CD4-positive, alpha-beta T cell treated with Interleukin-4 for 1 hour (primary cell): ENCODE measurements at regions not wholly inside any gene's neighbourhood (a gene's known extent, or its start where the extent isn't known, plus 50 kb on each side); places are given as distances from the start of the nearest gene placed in this dataset.
"Not testable (repeated sequence)": the region's sequence is repeated elsewhere in the genome, so short reads cannot be mapped to it uniquely, and the experiment has no call there.

Source experiments
- DNase-seq, 2 donors: peaks; one replicate each; pipeline ENCODE4 v3.0.0-alpha.2; 2020 to 2022

DNA sequence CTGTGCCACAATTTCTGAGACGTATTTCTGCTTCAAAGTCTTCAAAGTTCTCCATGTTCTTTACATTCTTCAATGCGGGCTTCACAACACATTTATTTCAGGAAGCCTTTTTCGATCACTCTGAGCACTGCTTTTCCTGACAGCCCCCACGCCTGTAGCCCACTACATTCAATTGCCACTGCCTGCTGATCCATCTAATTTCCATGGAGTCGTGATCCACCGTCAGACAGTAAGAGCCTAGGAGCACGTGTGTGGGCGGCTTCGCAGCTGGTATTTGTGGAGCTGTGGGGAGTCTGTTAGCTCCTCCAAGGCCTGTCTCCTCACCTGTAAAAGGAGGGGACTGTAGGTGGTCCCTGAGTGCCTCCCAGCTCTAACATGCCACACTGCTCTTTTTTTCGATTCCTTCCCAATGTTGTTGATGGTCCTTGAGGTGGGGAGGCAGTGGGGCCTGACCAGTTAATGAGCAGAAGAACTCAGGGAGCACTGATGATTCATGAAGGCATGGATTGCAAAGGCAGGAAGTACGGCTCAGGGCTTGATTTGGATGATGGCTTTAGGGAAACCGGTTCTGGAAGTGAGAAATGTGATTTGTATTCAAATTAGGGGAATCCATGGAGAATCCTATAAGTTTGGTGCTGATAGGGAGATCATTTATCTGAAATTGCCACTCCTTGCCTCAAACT is 401.1 kb upstream of the PODXL start:
- DNase-seq = no peak

DNA sequence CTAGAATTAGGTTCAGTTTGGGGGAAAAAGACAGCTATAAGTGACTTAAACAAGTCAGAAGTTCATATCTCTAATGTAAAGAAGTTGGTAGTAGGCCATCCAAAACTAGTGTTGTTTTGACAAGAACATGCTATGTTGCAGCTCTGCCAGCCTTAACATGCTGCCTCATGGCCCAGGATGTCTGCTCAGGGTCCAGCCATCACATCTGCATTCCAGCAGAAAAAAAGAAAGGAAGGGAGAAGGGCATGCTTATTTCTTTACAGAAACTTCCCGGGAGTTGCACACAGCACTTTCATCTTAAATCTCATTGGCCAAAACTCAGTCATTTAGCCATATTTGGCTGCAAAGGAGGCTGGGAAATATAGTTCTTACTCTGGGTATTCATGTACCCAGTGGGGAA is 400.4 kb upstream of the PODXL start:
- DNase-seq = no peak

DNA sequence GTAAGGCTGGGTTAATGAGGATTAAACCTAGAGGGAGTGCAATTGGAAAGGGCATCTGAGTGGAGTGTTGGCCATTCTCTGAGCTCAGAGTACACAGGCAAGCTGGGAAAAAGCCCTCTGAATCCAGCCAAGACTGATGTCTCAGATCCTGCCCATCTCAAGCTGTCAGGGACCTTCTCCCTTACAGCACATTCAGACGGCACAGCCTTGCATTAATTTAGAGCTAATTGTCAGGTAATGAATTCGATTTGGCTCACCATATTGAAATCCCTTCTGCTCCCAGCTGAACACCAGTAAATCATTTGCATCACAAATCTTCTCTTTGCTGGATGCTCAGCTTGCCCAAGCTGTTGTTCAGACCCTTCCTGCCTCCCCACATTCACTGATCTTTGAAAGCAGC is 399.3 kb upstream of the PODXL start:
- no peak for DNase-seq

DNA sequence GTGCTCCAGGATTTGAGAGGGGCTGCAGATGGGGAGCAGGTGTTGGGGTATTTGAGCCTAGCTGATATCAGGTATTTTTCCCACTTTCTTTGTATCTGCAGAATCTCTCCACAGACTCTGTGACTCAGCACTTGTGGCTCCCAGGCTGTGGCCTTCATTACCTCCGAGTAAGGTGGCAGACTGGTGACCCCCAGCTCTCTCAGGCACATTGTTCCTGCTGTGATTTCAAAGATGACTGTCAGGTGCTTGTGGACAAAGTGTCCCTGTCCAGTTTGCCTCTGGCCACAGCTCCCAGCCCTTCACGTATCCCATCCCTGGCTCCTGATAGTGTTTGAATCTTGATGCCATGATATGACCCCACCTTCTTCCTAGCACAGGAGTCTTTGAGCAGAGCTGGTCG is 396.8 kb upstream of the PODXL start:
- DNase-seq = no peak

DNA sequence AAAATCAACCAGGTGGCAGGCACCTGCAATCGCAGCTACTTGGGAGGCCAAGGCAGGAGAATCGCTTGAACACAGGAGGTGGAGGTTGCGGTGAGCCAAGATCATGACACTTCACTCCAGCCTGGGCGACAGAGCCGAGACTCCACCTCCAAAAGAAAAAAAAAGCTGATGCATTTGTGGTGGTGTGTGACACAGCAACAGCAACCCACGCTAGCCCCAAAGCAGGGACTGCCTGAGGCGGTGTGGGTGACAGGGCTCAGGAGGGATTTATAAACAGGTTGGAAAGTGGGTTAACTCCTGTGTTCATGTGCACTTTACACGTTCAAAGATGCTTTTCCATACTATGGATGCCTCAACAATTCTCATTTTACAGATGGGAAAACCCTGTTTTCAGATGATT is 395.9 kb upstream of the PODXL start:
- DNase-seq = no peak

DNA sequence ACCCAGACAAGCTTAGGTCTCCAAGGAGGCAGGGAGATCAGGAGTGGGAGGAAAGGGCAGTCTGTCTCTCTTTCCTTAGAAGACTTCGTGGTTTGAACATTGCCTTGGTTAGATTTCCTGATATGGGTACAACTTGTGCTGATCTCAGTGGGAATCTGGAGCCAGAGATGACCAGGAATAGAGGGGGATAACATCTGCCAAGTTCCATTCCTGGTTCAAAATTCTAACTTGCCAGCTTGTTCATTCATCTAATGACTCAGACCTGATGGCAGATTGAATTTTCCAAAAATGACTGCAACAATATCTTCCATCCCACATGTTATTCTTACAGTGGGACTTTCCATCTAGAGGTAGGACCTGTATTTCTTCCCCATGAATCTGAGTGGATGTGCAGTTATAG is 394.3 kb upstream of the PODXL start:
- no peak for DNase-seq

DNA sequence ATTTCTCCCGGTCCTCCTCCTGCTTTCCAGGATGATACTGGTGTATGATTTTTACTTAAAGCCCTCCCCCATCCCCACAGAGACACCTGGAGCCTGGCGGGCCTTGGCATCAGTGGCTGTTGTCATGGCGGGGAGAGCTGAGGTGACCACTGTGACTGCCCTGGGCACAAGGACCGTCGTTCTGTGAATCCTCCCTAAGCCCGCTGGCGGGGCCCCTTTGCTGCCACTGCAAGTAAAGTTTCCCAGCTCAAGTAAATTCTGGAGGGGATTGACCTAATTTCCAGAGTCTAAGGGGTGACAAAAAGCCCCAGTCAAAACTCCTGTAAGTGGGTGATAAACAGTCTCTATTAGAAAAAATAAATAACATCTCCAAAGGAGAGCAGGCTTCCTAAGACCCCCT is 393.2 kb upstream of the PODXL start:
- no peak for DNase-seq

DNA sequence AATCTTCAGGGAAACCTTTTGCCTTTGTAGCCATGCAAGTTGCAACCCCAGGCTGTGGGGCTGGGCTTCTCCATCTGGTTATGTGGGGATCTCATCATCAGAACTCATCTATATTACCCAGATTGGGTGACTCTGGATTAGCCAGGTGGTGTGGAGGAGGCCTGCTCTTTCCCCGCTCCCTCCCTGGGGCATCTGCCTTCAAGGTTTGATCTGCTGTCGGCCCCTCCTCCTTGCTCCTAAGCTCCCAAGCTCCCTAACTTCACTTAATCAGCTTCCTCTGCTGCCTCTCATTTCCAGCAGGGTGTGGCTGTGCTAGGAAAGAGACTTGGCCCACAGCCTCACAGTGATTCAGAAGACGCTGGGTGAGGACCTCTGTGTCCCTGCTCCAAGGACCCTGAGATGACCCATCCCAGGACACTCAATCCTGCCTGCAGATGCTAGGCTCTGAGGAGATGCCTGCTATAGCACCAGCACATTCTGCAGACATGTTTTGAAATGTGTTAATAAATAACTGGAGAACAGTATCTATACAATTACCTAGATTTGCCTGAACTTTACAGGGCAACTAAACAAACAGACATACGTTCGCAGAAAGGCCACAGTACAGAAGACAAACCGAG is 392.1 kb upstream of the PODXL start:
- DNase-seq = no peak

DNA sequence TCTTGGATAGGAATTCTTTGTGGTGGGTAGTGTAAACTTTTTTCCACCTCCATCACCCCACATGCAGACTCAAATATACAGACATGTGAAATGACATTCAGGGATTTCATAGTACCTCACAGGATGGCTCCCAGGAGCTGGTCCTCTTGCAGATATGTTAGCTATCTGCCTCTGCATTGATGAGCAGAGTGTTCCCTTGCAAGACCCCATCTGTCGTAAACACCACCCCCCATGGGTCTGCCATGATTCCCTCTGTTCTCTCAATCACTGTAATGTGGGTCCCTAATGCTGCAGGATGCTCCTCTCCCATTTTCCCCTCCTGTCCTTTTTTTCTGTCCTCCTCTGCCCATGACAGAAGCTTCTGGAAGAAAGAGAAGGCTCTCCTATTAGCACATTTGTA is 391.2 kb upstream of the PODXL start:
- DNase-seq = no peak

DNA sequence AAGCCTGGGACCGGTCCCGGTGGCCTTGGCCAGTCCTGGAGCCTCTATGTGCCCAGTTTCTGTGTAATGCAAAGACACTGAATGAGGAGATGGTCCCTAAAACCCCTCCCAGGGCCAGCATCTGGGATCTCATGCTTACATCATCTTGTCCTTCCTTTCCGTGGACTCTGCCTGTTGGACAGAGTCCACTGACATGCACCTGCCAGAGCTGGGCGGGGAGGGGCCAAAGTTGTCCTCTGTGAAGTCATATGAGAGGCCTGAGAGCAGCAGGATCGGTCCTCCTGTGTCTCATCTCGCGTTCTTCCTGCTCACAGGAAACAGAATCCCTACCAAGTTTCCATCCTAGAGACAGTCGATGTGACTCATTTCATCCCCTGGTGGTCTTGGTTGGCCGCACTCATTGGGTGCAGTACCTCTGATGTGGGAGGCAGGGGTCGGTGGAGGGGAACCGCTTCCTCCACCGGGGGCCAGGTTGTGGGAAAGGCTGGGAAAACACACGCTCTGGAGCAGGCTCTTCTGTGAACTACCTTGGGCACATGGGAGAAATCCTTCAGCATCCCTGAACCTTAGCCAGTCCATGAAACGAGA is 389.6 kb upstream of the PODXL start:
- DNase-seq = no peak

DNA sequence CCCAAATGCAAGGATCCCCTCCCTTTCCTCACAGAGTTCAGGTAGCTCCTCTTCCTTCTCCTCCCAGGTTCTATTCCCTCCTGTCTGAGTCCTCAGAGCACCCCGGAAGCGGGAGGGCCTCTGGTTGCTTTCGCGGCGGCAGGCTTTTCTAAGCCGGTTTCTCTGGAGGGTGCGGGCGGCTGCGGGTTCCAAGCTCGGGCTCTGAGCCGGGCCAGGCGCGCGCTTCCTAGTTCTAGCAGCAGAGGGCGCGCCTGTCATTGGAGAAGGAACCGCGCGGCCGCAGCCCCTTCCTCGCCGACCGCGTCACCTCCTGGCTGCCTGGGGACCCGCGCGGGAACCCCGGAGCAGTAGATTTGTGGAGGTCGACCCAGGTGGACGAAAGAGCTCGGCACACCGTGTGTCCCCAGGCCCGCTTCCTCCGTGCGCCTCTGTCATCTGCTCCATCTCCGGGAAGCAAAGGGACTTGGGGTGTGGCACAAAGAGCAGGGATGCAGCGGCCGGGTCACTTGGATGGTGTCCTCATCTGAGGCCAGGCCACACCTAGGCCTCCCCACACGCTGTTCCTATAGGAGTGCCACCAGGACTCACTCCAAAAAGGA is 389.0 kb upstream of the PODXL start:
- no peak for DNase-seq

DNA sequence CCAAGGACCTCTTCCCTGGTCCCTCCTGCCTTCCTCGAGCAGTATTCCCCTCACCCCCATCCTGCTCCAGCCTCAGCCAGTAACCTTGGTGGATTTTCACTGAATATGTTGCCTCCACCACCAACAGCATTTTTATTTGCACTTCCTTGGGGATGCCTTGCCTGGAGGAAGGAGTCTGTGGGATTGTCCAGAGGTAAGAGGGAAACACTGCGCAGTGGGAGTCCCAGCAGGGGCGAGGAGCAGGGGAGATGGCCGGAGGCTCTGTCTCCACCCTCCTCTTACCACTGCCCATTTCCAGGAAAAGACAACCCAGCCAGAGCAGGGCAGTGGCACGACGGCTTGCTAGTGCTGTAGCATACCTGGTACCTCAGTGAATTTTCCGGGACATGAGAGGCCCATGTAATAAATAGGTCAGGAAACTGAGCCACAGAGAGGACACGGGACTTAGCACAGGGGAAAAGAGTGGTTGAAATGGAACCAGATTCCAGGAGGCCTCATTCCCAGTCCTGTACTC is 388.2 kb upstream of the PODXL start:
- DNase-seq = no peak

DNA sequence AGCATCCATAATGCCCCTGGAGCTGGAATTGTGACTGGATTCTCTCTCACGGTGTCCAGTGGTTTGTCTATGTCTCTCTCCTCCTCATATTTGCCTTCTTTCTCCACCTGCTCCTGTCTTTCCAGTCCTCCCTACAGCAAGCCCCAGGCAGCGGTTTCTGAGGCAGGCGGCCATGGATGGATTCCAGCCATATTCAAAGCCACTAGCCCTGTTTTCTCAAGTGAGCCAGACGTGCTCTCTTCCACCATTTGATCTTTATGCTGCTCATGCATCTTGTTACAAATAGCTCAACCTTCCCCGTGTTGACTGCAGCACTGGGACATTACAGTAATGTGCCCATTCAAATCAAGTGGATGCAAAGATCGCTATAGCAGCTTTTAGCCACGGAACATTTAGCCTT is 387.2 kb upstream of the PODXL start:
- DNase-seq = no peak

DNA sequence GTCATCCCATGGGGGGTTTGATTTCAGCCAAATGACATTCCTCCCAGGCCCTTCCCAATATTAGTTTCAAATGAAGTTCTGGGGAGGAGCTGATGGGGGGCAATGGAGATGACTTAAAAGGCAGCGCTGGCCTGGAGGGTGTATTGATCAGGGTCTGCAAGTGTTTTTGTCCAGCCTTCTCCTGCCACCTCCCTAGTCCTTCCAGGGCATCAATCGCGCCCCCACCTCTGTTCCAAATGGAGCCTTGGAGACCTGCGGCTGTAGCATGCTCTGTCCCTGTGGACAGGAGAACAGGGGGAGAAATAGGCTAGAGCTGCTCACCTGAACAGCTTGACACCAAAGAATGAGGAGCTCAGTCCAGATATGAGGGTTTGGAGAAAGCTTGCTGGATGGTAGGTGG is 386.8 kb upstream of the PODXL start:
- DNase-seq = no peak

DNA sequence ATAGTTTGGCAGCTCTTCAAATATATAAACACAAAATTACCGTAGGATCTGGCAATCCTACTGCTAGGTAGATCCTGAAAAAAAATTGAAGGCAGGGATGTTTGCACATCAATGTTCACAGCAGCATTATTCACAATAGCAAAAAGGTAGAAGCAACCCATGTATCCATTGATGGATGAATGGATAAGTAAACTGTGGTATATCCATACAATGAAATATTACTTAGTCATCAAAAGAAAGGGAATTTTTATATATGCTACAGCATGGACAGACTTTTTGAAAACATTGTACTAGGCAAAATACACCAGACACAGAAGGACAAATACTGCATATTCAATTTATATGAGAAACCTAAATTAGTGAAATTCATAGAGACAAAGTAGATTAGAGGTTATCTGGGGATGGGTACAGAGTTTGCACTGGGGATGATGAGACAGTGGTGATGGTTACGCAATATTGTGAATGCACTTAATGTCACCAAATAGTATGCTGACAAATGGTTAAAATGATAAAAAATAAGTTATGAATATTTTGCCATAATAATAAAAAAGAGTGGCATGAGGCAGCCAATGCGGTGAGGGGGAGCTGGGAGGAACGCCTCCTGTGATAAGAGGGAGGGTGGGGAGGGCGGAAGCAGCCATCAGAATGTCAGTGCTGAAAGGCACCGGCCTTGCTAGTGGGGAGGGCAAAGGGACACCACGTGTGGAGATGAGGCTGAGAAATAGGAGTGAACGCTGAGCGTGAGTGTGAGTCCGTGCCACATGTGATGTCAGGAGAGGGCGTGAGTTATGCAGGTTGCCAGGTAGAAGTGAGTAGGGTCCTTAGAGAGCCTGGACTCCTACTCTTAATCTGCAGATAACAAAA is 386.1 kb upstream of the PODXL start:
- no peak for DNase-seq

DNA sequence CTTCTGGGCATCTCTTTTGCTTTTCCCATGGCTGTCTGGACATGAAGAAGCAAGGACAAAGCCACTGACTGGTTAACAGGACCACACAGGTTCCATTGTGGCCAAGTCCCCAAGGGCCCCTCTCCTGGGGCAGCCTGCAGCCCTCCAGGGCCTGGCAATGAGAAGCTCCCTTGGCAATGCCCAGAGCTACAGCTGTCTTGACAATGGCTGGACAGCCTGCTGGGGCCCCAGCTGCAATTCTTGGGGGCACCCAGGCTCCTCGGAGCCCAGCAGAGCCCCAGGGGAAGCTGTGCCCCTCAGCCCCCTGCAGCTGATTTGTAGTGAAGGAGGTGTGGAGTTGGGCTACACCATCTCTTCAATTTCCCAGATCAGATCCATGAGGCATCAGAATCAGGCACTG is 384.9 kb upstream of the PODXL start:
- DNase-seq = no peak

DNA sequence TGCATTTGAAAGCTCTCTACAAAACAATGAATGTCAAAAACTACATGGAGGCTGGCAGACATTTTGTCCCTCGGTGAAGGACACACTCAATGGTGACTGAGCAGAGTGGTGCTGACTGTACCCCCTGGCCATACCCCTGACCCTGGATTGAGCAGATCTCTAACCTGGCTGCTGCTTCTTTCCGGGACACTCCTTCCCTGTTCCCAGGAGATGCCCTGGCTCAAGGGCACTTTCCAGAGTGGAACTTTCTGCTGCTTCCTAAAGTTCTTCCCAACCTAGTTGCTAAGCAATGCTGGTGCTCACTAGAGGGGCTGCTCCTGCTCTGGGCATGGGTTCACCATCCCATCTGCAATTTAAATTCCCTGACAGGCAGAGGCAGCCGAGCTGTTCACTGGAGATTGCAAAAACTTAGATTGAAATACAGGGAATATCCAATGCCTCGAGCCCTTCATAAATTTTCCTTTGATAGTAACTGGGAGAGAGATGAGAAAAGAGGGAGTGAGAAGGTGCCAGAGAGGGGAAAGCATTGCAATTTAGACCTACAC is 384.3 kb upstream of the PODXL start:
- no peak for DNase-seq

DNA sequence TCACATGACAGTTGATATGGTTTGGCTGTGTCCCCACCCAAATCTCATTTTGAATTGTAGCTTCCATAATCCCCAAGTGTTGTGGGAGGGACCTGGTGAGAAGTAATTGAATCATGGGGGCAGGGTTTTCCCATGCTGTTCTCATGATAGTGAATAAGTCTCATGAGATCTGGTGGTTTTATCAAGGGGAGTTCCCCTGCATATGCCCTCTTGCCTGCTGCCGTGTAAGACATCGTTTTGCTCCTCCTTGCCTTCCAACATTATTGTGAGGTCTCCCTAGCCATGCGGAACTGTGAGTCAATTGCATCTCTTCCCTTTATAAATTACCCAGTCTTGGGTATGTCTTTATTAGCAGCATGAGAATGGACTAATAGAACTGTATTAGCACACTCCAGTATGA is 382.4 kb upstream of the PODXL start:
- DNase-seq = not testable (repeated sequence)

DNA sequence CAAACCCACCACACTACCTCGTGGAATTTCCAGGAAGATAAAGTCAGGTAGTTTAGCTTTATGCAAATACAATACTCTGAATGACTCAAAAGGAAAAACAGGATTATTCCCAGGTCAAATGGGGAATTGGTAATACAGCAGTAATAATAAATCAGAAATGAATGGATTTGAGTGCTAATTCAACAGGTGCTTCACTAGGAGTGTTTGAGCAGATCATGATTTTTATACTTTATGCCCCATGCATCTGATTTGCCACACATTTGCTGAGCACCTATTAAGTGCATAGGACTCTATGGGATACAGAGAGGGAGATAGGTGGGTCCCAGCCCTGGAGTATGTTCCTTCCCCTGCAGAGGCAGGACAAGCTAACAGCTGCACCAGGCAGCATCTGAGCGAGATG is 381.4 kb upstream of the PODXL start:
- no peak for DNase-seq

DNA sequence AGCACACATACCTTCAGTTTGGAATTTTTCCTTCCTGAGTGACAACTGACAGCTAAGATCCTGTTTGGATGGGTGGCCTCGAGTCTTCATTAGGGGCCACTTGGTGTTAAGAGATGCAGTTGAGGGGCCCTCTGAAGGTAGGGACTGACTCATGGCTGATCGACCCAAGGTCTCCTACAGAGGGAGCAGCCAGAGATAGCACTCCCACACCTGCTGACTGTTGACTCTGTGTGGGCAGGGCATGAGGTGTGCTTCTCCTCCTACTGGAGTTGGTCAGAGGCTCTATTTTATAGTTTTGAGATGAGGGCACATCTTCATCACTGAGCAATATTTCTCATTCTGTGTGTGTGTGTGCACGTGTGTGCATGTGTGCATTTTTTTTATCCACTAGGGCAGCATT is 378.8 kb upstream of the PODXL start:
- no peak for DNase-seq

DNA sequence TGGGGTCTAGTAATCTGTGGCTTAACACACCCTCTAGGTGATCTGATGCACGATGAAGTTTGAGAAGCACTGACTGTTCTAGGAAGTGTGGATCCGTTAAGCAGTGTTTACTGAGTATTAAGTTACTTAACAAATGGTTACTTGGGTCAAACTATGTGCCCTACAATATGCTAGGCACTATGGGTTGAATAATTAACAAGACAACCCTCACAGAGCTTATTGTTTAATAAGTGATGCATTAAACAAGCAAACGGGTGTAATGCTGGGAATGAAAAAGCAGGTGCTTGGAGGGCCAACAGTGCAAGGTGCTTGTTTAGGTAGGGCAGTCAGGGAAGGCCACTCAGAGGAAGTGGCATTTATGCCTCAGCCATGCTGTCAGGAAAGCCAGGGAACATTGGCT is 378.0 kb upstream of the PODXL start:
- DNase-seq = no peak

DNA sequence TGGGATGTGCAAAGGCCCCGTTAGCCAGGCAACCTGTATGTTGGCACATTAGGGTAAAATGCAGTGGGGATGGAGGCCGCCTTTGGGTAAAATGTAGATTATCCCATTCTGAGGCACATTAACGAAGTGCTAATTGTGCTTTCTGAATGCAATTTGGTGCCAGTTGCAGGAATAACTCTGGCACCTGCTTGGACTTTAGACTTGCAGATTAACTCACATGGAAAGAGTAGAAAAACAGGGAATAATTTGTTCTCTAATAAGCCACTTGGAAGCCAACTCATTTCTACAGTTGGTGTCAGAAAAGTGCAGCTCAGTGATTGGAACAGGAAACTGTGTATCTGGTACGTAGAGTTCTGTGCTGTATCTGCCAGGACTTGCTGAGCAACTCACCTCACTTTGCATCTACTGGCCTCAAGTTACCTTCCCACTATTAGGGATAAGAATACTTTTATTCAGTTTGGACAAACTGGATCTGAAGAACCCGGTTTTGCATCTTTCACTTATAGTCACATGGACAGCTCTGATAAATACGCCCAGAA is 377.4 kb upstream of the PODXL start:
- no peak for DNase-seq

DNA sequence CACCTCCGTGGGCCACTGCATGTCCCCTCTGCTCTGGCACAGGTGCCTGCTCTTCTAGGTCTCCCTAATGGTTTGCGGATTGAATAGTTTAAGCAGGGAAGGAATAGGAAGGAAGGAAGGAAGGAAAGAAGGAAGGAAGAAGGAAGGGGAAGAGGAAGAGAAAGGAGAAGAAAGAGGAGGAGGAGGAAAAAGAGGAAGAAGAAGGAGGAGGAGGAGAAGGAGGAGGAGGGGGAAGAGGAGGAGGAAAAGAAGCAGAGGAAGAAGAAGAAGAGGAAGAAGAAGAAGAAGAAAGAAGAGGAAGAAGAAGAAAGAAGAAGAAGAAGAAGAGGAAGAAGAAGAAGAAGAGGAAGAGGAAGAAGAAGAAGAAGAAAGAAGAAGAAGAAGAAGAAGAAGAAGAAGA is 376.8 kb upstream of the PODXL start:
- DNase-seq = not testable (repeated sequence)
